Right ventricle myocardium inferior (tissue), 1 donor: ENCODE measurements at regions not wholly inside any gene's neighbourhood (a gene's known extent, or its start where the extent isn't known, plus 50 kb on each side); places are given as distances from the start of the nearest gene placed in this dataset.

Source experiments
- ATAC-seq: fragments of 200-7000 bp; cut with Tn5 transposase; one replicate; pipeline ENCODE4 v1.9.1; 2020; ENCODE audit warnings: mild to moderate bottlenecking, moderate library complexity
- DNase-seq: peaks from one replicate; pipeline ENCODE4 v3.0.0; 2021; ENCODE audit errors: missing footprints
- intact Hi-C: fragments of 100-400 bp; cut with DNase I; formaldehyde crosslinking; loops from one replicate; pipeline ENCODE4 v1.11.0; 2022
- donor health status: DM: no; HTN: yes; CAD: no; lungs with severe emphysema.

DNA sequence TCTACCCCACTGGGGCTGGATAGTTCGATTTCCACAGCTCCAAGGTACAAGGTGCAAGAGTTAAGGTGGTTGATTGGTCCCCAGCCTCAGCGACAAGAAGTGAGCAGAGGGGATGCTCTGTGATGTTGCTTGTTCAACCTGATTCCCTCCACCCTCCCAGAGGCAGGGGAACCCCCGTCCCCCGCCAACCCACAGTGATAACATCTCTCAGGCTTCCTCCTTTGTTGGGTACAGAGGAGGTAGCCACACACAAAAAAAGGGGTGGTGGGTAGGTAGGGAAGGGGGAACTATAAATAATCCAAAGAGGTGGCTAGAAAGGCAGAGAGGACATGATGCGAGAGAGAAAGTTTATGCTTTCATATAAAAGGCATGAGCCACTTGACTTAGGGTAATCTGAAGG, 192.9 kb upstream of the POU3F3 start:
- intact Hi-C loops, result no loop called here
- ATAC-seq (no peak), DNase-seq (no peak)

DNA sequence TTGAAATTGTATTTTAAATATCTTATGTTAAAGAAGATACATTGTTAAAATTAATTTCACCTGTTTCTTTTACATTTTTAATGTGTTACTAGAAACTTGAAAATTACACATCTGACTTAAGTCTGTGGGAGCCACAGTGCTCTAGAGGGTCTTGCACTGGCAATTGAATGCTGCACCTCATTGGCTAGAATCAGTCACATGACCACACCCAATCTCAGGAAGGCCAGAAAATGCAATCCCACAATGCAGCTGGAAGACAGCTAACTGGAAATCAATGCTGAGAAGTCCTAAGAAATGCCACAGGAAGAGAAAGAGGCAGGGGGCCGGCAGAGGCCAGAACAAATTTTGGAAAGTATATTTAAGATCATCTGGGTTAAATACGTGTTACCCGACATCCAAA, 189.2 kb upstream of the POU3F3 start:
- DNase-seq, result no peak
- intact Hi-C loops, result no loop called here
- no peak for ATAC-seq

DNA sequence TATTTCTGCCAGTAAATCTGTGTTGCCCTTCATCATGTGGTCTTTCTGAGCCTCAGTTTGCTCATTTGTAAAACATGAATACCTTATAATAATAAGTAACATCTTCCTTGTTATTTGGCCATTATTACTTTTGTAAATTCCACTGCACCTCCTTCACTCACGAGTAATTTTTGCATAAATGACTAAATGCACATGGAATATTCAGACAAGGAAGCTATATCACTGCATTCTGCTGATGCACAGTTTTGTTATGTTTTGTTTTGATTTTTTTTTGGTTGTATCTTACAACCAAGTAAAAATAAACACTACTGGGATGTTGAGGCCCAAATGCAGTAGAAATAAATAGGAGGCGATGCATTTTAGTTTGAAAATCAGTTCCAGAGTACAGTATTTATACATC, 185.3 kb upstream of the POU3F3 start:
- intact Hi-C loops, result no loop called here
- no peak for DNase-seq
- no peak for ATAC-seq

DNA sequence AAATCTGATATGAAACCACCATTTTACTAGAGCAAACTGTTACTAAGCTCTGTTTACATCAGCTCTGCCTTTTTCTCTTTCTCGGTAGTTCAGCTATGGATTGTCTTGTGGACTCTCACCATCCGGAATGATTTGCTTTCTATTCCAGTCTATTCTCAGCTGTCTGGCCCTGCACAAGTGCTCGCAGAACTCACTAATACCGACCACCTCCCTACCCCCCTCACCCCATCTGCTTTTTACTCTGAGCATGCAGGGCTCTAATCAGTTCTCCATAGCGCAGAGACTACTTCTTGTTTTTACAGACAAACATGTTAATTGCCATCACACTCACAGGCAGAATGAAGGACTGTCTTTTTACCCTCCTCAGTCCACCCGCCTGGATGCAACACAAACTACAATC, 180.7 kb upstream of the POU3F3 start:
- ATAC-seq (no peak), DNase-seq (no peak)
- intact Hi-C loops, result no loop called here

DNA sequence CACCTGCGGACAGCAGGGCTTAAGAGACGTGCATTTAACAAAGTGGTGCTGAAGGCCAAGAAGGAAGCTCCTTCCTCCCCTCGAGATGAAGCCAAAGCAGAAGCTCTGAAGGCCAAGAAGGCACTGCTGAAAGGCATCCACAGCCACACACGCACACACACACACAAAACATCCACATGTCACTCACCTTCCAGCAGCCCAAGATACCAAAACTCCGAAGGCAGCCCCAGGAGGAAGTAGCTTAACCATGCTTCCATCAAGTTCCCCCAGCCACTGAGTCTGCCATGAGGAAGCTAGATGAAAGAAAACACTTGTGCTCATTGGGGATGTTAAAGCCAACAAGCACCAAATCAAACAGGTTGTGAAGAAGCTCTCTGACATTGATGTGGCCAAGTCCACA, 175.7 kb upstream of the POU3F3 start:
- intact Hi-C loops, result no loop called here
- ATAC-seq, result no peak
- no peak for DNase-seq

DNA sequence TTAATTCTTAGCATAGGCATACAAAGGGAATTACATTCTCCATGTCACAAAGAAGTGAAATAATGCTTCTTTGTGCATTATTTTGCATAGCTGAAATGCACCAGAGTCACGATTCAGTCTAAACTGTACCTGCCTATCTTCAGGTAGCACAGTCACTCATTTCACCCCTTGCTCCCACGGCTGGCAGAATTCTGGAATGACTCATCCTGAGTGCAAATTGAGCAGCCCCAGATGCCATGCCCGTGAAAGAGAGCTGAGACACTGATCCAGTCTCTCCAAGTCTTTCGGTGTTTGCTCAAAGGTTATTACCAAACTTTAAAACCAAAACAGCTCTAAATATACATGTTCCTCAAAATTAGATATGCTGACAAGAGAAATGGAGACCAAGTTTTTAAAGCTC, 168.3 kb upstream of the POU3F3 start:
- ATAC-seq, result no peak
- DNase-seq, result no peak
- intact Hi-C loops, result no loop called here

DNA sequence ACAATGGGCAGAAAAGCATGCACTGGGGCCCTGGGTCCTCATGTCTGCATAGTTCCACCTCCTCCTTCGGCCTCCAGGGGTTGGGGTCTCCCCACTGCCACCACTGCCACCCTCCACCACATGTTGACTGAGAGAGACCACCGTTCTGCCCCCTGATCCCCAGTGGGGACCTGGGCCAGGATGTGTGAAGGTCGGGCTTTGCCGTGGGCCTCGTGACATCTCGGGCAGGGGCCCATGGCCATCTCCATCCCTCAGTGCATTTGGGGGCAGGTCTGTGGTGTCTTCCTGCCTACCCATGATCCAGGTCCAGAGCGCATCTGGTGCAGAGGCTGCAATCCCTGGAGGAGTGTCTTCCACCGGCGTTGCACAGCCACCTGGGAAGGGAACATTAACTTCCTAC, 166.8 kb upstream of the POU3F3 start:
- no peak for DNase-seq
- ATAC-seq, result no peak
- intact Hi-C loops, result no loop called here

DNA sequence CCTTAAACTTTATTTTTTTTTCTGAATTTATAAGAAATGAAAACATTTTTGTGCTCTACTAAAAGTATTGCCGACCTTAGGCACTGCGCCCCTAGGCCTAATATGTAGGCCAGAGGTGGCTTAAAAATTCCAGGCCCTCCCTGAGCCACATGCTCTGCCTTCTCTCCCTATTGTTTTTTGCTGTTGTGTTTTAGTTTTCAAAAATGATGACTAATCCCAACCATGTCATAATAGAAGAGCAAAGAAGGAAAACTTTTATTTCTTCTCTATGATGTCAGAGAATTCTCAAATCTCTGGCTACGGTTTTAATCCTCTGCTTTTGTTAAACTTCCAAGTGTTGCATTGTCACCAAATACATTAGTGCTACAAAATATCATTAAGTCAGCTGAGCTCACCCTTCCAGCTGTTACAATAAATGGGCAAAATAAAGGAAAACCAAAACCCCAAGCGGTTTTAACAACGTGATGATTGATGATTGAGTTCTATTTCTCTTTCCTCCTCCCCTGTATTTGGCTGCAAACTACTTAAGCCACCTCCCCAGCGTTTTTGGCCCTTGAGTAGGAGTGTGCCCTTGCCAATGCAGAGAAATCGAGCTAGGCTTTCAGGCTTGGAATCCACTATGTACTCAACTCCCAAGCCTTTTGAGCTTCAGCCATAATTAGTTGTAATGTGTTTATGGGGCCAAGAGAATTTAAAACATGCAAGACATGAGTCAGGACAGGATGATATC, 163.5 kb upstream of the POU3F3 start:
- no peak for ATAC-seq
- intact Hi-C loops, result no loop called here
- no peak for DNase-seq

DNA sequence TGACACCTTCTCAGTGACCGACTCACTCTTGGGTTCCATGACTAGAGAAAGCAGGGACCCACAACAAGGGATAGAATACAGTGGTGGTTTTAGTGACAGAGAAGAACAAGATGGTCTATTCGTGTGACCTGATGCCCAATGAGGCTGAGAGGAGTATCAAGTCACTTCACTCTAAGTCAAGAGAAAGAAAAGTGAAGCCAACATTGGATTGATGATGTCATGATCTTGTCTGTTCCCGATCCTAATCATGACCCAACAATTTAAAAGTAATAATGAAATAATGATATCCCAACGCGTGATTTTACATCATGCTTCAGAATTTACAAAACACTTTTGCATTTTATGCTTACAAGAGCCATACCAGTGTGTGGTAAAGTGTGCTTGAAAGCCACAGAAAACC, 155.6 kb upstream of the POU3F3 start:
- DNase-seq (no peak), ATAC-seq (no peak)
- intact Hi-C loops, result no loop called here

DNA sequence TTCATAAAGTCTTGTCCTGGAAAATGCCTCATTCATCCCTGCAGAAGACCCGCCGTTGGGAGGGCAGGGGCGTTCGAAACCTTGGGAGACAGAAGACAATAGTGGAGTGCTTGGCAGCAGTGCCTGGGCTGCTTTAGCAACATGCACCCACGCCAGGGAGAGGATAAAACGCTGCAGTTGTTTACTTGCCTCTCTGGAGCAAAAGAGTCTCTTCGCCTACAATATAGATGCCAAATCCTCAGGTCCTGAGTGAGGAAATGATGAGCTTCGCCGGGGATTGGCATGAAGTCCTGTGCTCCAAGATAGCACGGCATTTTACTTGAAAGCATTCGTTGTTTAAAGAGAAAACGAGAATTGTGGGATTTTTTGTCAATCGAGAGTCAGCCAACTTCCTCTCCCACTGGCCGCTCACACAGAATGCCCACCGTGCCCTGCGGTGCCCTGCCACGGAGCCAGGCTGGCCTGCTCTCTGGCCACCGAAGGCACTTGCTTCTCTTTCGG, 152.5 kb upstream of the POU3F3 start:
- intact Hi-C loops, result no loop called here
- DNase-seq (no peak), ATAC-seq (no peak)

DNA sequence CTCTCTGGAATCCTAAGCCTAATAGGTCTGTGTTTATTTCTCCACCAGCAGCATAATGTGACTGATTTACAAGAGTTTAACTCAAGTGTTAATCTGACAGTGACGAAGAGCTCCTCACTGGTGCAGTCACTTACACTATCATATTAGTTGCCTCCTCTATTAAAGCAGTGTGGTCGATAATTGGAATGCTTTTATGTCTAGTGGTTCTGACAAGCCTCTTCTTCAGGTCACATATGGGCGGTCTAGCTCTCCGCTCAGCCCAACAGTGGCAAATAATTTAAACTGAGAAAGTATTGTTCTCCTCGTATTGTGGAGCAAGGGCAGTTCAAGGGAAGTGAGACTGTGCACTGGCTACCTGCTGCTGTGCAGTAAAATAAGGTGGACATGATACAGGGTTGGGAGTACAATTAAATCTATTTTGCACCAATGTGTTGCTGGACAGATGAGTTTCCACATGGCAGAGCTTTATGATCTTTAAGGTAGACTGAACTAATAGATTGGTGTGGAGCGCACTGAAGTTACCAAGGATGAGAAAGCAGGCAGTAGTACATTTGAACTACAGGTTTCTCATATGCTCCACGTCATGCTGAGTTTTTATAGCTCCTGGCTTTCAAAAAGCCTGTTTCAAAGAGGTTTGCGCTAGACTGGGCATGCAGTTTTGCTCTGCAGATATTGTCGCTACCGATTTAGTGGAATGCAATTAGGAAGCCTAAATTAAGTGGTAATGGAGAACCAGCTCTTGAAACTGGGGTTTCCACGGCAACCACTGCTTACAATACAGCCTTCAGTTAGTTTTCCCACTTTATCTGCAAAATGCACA, 151.7 kb upstream of the POU3F3 start:
- DNase-seq (no peak), ATAC-seq (no peak)
- intact Hi-C loops, result no loop called here

DNA sequence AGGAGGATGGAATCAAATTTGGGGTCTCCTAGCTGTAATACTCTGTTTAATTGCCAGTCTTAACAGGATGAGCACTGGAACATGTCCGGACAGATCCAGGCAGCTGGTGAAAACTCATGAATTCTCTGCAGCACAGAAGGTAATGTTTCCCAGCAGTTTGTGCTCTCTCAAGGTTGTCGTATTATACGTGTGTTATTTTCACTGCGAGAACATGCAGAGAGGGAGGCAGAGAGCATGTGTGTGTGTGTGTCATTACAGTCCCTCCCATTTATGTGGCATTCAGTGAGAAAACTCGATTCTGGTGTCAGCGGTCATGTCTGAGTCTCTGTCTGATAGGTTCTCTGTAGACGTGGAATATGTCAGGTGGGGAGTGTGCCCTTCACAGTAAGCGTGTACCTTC, 150.2 kb upstream of the POU3F3 start:
- ATAC-seq, result no peak
- intact Hi-C loops, result no loop called here
- DNase-seq, result no peak

DNA sequence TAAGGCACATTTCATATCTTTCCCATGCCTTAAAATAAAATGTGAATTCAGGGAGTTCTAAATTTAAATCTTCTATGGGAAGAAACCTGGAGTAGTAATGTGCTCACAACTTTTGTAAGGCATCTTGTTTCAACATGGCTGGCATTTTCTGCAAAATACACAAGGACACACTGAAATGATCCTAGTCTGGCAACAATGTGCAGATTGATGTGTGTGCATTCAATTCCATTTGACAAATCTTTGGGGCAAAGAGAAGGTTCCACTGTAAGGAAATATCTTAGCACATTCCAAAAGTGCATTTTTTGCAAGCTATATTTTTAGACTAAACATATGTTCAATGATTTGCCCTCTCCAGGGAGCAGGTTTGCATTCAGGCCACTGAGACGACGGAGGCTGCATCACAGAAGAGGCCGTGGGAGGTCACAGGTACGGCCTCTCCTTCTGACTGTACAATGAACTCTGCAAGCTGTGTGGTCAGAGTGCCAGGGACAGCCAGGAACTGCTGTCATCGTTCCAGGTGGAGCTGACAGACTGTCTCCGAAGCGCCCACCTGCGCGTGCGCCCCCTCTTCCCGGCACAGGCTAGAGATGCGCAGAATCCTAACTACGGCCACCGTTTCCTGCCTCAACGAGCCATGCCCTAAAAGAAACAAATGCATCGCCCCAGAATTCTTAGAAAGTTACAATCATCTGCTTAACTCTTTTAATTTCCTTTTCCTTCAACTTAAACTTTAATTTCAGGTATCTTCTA, 149.2 kb upstream of the POU3F3 start:
- intact Hi-C loops, result no loop called here
- no peak for ATAC-seq
- DNase-seq, result no peak

DNA sequence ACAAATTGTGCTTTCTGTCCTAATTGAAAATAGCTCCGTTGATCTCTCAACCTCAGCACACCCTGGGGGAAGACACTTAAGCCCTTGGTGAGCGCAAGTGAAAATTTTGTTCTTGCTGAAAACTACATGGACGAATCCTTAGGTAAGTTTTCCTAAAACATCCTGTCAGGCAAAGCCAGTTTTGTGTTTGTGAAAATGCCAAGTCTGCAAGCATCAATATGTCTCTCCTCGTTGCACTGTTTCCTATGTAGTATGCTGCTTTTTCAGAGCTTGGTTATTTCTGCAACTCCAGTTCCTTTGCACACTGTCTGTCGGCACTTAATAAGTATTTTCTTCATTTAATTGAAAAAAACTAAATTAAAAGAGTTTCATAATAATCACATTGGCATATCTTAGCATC, 146.9 kb upstream of the POU3F3 start:
- intact Hi-C loops, result no loop called here
- no peak for DNase-seq
- ATAC-seq, result no peak

DNA sequence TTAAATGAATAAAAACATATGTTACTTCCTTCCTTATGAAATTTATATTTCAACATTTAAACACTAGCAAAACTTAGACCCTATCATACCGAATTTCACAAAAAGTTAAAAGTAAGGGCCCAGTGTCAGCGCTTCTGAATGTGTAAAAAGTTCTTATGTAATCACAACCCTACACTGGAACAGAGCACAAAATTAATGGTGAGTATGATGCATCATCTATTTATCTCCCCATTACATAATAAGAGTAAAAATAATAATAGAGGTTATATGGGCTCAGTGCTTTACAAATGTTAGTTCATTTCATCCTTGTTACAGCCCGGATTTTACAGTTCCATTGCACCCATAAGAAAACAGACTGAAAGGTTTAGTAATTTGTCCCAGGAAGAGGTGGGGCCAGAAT, 144.9 kb upstream of the POU3F3 start:
- ATAC-seq, result no peak
- no peak for DNase-seq
- intact Hi-C loops, result no loop called here

DNA sequence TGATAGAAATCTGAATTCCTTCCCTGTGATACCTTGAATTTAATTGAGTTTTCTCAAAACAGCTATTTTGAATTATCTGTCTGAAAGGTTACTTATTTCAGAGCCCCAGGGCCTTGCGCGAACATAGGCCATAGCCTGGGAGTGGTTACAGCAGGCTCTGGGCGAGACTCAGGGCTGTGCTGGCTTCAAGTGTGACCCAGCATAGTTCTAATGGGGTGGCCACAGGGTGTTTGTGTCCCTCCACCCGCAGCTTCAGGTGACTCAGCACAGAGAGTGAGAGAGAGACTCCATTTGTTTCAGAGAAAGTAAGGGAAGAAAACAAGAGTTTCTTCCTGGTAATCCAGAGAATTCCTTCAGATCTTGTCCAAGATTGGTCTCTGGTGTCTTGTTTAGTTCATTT, 137.9 kb upstream of the POU3F3 start:
- no peak for ATAC-seq
- DNase-seq, result no peak
- intact Hi-C loops, result no loop called here

DNA sequence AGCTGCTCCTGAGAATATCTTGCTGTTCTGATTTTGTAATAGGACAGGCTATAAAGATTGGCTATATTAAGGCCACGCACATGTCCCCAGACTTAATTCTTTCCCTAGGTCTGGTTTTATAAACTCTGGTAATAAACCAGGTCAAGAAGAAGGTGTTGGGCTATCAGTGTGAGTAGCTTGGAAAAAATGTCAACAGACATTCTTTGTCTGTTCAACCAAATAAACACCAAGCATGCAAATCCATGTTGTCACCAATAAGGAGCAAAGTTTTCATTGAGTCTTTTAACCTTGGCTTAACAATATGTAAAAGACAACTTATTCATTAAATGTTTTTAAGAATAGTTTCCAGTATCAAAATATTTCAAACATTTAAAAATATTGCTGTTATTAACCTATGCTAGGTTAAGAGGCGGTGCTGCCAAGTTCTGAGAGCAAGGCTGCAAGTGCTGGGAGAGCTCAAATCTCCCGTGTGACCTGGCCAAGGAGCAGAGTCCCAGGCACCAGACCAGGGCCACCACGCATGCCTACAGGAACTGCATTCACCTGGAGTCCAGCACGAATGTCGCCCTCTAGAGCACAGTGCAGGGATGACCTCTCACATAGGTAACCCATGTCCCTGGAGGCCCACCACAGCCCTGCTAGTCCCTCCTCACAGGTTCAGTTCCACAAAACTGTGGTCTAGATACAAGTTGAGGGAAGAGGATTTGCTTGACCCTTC, 120.5 kb upstream of the POU3F3 start:
- intact Hi-C loops, result no loop called here
- DNase-seq, result no peak
- ATAC-seq, result no peak

DNA sequence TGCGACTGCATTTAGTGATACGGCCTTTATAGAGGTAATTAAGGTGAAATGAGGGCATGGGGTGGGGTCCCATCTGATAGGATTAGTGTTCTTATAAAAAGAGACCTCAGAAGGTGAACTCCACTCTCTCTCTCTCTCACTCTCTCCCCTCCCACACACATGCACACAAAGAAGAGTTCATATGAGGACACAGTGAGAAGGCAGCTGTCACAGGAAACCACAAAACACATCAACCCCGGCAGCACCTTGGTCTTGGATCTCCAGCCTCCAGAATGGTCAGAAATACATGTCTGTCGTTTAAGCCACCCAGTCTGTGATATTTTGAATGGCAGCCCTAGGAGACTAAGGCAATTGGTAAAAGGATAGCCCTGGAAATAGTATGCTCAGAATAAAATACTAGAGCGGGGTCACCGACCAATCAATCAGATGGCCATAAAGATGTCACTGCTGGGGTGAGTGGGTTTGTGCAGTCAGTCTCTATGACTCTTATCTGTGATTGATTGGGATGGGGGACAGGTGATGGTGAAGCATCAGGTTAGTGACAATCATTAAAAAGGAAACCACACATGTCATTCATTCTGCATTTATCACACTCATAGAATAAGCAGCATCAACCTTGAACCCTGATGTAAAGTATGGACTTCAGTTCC, 118.9 kb upstream of the POU3F3 start:
- DNase-seq (no peak), ATAC-seq (no peak)
- intact Hi-C loops, result no loop called here

DNA sequence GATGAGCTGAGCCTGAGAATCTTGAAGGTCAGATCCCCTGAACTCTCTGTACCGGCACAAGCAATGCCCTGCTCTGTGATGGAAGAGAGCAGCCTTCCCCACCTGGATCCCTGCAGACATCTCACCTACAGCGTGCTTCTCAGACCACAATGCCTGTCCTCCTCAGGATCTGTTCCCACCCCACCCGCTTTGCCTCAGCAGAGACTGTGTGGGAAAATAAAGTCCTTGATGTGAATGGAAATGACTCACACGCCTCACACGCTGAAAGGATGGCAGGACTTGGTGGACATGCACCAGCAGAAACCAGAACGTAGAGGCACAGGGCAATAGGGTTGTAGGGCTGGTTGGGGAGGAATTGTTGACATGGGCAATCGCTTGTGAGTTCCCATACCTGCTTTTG, 117.9 kb upstream of the POU3F3 start:
- DNase-seq, result no peak
- no peak for ATAC-seq
- intact Hi-C loops, result no loop called here
